ENCODE measurements at regions not wholly inside any gene's neighbourhood (a gene's known extent, or its start where the extent isn't known, plus 50 kb on each side); places are given as distances from the start of the nearest gene placed in this dataset.

- intact Hi-C loops (cut with DNase I; ENCODE audit: low total_unique reads), result no loop called here
- H3K4me3 ChIP-seq (ENCODE audit: low read depth, poor library complexity, severe bottlenecking), result no peak overlapping the region
- no peak for TF ChIP-seq POLR2A (IDR thresholded peaks at IDR 0.05)
- TF ChIP-seq, protein P1, sequence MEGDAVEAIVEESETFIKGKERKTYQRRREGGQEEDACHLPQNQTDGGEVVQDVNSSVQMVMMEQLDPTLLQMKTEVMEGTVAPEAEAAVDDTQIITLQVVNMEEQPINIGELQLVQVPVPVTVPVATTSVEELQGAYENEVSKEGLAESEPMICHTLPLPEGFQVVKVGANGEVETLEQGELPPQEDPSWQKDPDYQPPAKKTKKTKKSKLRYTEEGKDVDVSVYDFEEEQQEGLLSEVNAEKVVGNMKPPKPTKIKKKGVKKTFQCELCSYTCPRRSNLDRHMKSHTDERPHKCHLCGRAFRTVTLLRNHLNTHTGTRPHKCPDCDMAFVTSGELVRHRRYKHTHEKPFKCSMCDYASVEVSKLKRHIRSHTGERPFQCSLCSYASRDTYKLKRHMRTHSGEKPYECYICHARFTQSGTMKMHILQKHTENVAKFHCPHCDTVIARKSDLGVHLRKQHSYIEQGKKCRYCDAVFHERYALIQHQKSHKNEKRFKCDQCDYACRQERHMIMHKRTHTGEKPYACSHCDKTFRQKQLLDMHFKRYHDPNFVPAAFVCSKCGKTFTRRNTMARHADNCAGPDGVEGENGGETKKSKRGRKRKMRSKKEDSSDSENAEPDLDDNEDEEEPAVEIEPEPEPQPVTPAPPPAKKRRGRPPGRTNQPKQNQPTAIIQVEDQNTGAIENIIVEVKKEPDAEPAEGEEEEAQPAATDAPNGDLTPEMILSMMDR (IDR thresholded peaks at IDR 0.05), result no peak
- 24 to 30% methylated on average over 9 of the region's 10 CpGs for WGBS, 2 donors
- DNase-seq (ENCODE audit: low spot score in 2 of 2), result no peak
Observed at GRCh38 chr1:17957588-17958267, 149.9 kb upstream of the IGSF21 start.

DNA sequence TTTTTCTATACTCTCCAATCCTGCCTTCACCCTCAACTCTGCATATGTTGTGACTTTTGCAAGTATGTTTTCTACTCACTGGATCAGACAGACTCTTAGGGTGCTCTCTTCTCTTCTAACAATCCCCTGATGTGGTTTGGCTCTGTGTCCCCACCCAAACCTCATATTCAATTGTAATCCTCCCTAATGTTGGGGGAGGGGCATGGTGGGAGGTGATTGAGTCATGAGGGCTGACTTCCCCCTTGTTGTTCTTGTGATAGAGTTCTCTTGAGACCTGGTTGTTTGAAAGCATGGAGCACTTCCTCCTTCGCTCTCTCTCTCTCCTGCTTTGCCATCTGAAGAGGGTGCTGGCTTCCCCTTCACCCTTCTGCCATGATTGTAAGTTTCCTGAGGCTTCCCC is 148.9 kb upstream of the IGSF21 start:
- intact Hi-C loops (cut with DNase I; ENCODE audit: low total_unique reads), result no loop called here
- no peak overlapping the region for H3K4me3 ChIP-seq (ENCODE audit: low read depth, poor library complexity, severe bottlenecking)
- WGBS, 2 donors, result 47 to 86% methylated on average over 1 of the region's 1 CpG
- TF ChIP-seq POLR2A (IDR thresholded peaks at IDR 0.05), result no peak
- TF ChIP-seq, protein P1 (IDR thresholded peaks at IDR 0.05), result no peak
- DNase-seq (ENCODE audit: low spot score in 2 of 2), result no peak

GRCh38 chr1:17963513-17963912 is 144.1 kb upstream of the IGSF21 start:
- intact Hi-C loops (cut with DNase I; ENCODE audit: low total_unique reads), result no loop called here
- TF ChIP-seq, protein P1 (IDR thresholded peaks at IDR 0.05), result no peak
- TF ChIP-seq POLR2A (IDR thresholded peaks at IDR 0.05), result no peak
- WGBS, 2 donors, result 49 to 52% methylated on average over 10 of the region's 10 CpGs
- no peak overlapping the region for H3K4me3 ChIP-seq (ENCODE audit: low read depth, poor library complexity, severe bottlenecking)
- DNase-seq (ENCODE audit: low spot score in 2 of 2), result no peak

- intact Hi-C loops (cut with DNase I; ENCODE audit: low total_unique reads), result no loop called here
Observed at GRCh38 chr1:17965515-17966100, 142.0 kb upstream of the IGSF21 start.

DNA sequence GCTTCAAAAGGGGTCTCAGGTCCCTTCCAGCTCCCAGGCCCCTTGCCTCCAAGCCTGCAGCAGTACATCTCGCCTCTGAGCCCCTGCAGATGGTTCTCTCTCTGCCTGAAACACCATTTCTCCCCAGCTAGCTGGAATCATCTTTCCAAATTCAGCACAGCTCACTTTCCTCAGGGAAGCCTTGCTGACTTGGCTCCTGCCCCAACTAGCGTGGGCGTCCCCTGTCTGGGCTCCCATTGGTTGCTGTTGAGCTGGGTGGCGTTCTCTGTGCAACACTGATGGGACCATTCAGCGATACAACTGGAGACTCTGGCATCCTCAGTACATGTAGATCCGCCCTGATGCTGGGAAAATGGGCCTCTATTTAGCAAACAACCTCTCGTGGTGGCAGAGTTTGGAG is 141.3 kb upstream of the IGSF21 start:
- TF ChIP-seq, protein P1 (IDR thresholded peaks at IDR 0.05), result no peak
- TF ChIP-seq POLR2A (IDR thresholded peaks at IDR 0.05), result no peak
- DNase-seq (ENCODE audit: low spot score in 2 of 2), result no peak
- intact Hi-C loops (cut with DNase I; ENCODE audit: low total_unique reads), result no loop called here
- no peak overlapping the region for H3K4me3 ChIP-seq (ENCODE audit: low read depth, poor library complexity, severe bottlenecking)
- WGBS, 2 donors, result 41% methylated on average over 7 of the region's 7 CpGs

More at GRCh38 chr1:17965515-17966100, 142.0 kb upstream of the IGSF21 start:
- DNase-seq (ENCODE audit: low spot score in 2 of 2), result no peak
- no peak overlapping the region for H3K4me3 ChIP-seq (ENCODE audit: low read depth, poor library complexity, severe bottlenecking)
- 72 to 83% methylated on average over 5 of the region's 5 CpGs for WGBS, 2 donors
- TF ChIP-seq, protein P1 (IDR thresholded peaks at IDR 0.05), result no peak
